ENCODE measurements at regions not wholly inside any gene's neighbourhood (a gene's known extent, or its start where the extent isn't known, plus 50 kb on each side); places are given as distances from the start of the nearest gene placed in this dataset.

DNA sequence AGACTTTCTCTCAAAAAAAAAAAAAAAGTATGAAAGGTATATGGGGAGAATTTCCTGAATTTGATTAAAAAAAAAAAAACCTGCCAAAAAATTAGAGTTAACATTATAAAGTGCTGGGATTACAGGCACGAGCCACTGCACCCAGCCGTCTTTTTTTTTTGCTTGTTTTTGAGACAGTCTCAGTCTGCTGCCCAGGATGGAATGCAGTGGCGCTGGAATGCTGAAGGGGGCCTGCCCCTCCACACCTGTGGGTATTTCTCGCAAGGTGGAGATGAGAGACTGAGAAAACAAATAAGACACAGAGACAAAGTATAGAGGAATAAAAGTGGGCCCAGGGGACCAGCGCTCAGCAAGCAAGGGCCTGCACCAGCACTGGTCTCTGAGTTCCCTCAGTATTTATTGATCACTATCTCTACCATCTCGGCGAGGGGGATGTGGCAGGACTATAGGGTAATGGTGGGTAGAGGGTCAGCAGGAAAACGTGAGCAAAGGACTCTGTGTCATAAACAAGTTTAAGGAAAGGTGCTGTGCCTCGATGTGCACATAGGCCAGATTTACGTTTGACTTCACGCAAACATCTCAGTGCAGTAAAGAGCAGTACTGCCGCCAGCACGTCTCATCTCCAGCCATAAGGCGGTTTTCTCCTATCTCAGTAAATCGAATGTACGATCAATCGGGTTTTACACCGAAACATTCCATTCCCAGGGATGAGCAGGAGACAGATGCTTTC is 117.2 kb downstream of the GOSR1 start:
- TF ChIP-seq, protein P1, sequence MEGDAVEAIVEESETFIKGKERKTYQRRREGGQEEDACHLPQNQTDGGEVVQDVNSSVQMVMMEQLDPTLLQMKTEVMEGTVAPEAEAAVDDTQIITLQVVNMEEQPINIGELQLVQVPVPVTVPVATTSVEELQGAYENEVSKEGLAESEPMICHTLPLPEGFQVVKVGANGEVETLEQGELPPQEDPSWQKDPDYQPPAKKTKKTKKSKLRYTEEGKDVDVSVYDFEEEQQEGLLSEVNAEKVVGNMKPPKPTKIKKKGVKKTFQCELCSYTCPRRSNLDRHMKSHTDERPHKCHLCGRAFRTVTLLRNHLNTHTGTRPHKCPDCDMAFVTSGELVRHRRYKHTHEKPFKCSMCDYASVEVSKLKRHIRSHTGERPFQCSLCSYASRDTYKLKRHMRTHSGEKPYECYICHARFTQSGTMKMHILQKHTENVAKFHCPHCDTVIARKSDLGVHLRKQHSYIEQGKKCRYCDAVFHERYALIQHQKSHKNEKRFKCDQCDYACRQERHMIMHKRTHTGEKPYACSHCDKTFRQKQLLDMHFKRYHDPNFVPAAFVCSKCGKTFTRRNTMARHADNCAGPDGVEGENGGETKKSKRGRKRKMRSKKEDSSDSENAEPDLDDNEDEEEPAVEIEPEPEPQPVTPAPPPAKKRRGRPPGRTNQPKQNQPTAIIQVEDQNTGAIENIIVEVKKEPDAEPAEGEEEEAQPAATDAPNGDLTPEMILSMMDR (IDR thresholded peaks at IDR 0.05), result no peak
- no peak for TF ChIP-seq POLR2A (IDR thresholded peaks at IDR 0.05)

Data from lower leg skin (tissue), 3 donors.